NB4 (cell line): ENCODE measurements at regions not wholly inside any gene's neighbourhood (a gene's known extent, or its start where the extent isn't known, plus 50 kb on each side); places are given as distances from the start of the nearest gene placed in this dataset.

ENCODE experiments used
- DNase-seq: peaks from one replicate; pipeline ENCODE4 v3.0.0; 2010; ENCODE audit warnings: low read depth
- H3K4me3 ChIP-seq: one replicate; pipeline ENCODE4 v1.5.1; 2011; ENCODE audit warnings: mild to moderate bottlenecking, low read depth, low read length, moderate library complexity
- CTCF ChIP-seq: IDR thresholded peaks from one replicate; pipeline ENCODE4 v1.5.1; 2012; ENCODE audit warnings: low read depth, low read length
- MYC ChIP-seq: IDR thresholded peaks from 2 replicates; pipeline ENCODE4 v1.6.1; 2011; ENCODE audit warnings: low read depth, low read length
- POLR2A ChIP-seq: IDR thresholded peaks from 2 replicates; pipeline ENCODE4 v1.6.1; 2011; ENCODE audit warnings: mild to moderate bottlenecking; ENCODE audit not compliant: insufficient read length; ENCODE audit errors: extremely low read depth
- TF ChIP-seq, protein P1 (sequence below): IDR thresholded peaks from 2 replicates; pipeline ENCODE4 v1.6.1; 2011; ENCODE audit warnings: low read depth, low read length

GRCh38 chr4:135573251-135573650 lies 1371.7 kb upstream of the PABPC4L start:
- DNase-seq: no peak
- H3K4me3 ChIP-seq: no peak overlapping the region
- TF ChIP-seq, protein P1, sequence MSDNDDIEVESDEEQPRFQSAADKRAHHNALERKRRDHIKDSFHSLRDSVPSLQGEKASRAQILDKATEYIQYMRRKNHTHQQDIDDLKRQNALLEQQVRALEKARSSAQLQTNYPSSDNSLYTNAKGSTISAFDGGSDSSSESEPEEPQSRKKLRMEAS: no peak
- TF ChIP-seq CTCF (no peak), MYC (no peak), POLR2A (no peak)

GRCh38 chr4:135564090-135564489 lies 1362.5 kb upstream of the PABPC4L start:
- DNase-seq: no peak
- H3K4me3 ChIP-seq: no peak overlapping the region
- TF ChIP-seq POLR2A: no peak
- no peak for TF ChIP-seq CTCF
- TF ChIP-seq MYC: no peak
- TF ChIP-seq, protein P1: no peak

GRCh38 chr4:135553213-135553612 lies 1351.6 kb upstream of the PABPC4L start:
- TF ChIP-seq CTCF: no peak
- TF ChIP-seq MYC: no peak
- TF ChIP-seq, protein P1: no peak
- no peak for TF ChIP-seq POLR2A
- H3K4me3 ChIP-seq: no peak overlapping the region
- no peak for DNase-seq

DNA sequence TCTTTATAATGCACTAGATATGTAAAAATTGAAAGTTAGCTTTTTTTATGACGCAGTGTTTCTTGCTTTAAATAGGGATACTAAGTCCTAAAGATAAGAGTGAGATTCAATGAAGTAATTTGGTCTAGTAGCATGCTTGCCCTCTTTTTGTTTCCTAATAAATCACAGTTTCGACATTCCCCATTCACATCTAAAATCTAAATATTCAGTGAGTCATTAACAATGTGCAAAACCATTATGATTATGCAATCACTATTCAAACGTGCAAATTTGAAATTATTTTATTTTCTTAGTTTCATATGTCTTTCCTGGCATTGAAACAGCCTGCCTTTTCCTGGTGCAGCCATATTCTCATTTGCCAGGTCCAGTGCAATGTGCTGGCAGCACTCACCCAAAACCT lies 1350.5 kb upstream of the PABPC4L start:
- no peak for TF ChIP-seq CTCF
- TF ChIP-seq, protein P1: no peak
- TF ChIP-seq POLR2A: no peak
- TF ChIP-seq MYC: no peak
- no peak overlapping the region for H3K4me3 ChIP-seq
- no peak for DNase-seq

GRCh38 chr4:135548711-135549110 lies 1347.1 kb upstream of the PABPC4L start:
- no peak for DNase-seq
- no peak for TF ChIP-seq MYC
- TF ChIP-seq, protein P1: no peak
- no peak for TF ChIP-seq POLR2A
- TF ChIP-seq CTCF: no peak
- no peak overlapping the region for H3K4me3 ChIP-seq
